Astrocyte of the cerebellum (primary cell): ENCODE measurements at regions not wholly inside any gene's neighbourhood (a gene's known extent, or its start where the extent isn't known, plus 50 kb on each side); places are given as distances from the start of the nearest gene placed in this dataset.

Experiments used
- DNase-seq: peaks from one replicate; pipeline ENCODE4 v3.0.0-alpha.2; 2011; ENCODE audit warnings: low read depth
- H3K4me3 ChIP-seq: 2 replicates; pipeline ENCODE4 v1.5.1; 2011; ENCODE audit warnings: mild to moderate bottlenecking, low read depth, low read length, moderate library complexity
- CTCF ChIP-seq: IDR thresholded peaks from 2 replicates; pipeline ENCODE4 v1.5.1; 2012; ENCODE audit warnings: low read length, low read depth, moderate library complexity, mild to moderate bottlenecking; ENCODE audit errors: missing control alignments
- in situ Hi-C: cut with HindIII; loops from 2 replicates; pipeline ENCODE4 v1.10.0; 2017; ENCODE audit warnings: low sequenced_read_pairs

- H3K4me3 ChIP-seq, result no peak overlapping the region
- no peak for DNase-seq
- in situ Hi-C loops, result no loop called here
- TF ChIP-seq CTCF, result no peak
Observed at GRCh38 chr12:92486443-92487137, 216.2 kb upstream of the PLEKHG7 start.

GRCh38 chr12:92485351-92486348 is 217.1 kb upstream of the PLEKHG7 start:
- no peak for TF ChIP-seq CTCF
- H3K4me3 ChIP-seq, result no peak overlapping the region
- DNase-seq, result no peak
- in situ Hi-C loops, result no loop called here

- no peak for TF ChIP-seq CTCF
- no peak for DNase-seq
- H3K4me3 ChIP-seq, result no peak overlapping the region
- in situ Hi-C loops, result no loop called here
Observed at GRCh38 chr12:92482599-92482998, 220.2 kb upstream of the PLEKHG7 start.

- no peak for DNase-seq
- H3K4me3 ChIP-seq, result no peak overlapping the region
- no peak for TF ChIP-seq CTCF
- in situ Hi-C loops, result no loop called here
Observed at GRCh38 chr12:92481066-92481465, 221.7 kb upstream of the PLEKHG7 start.

GRCh38 chr12:92478692-92479091 is 224.1 kb upstream of the PLEKHG7 start:
- DNase-seq, result no peak
- no peak overlapping the region for H3K4me3 ChIP-seq
- TF ChIP-seq CTCF, result no peak
- in situ Hi-C loops, result no loop called here

GRCh38 chr12:92476844-92477243 is 225.9 kb upstream of the PLEKHG7 start:
- TF ChIP-seq CTCF, result no peak
- in situ Hi-C loops, result no loop called here
- H3K4me3 ChIP-seq, result no peak overlapping the region
- no peak for DNase-seq
